HEK293 (cell line): ENCODE measurements at regions not wholly inside any gene's neighbourhood (a gene's known extent, or its start where the extent isn't known, plus 50 kb on each side); places are given as distances from the start of the nearest gene placed in this dataset.

Source experiments
- CTCF ChIA-PET: fragments of 350-600 bp; formaldehyde crosslinking; extraction: SDS; loops from one replicate; lab custom pipeline; 2021; ENCODE audit warnings: antibody characterized with exemption; lab: Yijun Ruan, JAX
- POLR2A ChIA-PET: fragments of 300-600 bp; formaldehyde crosslinking; extraction: SDS; loops from one replicate; lab custom pipeline; 2020; ENCODE audit warnings: antibody characterized with exemption, inconsistent platforms; lab: Yijun Ruan, JAX
- H3K27ac ChIP-seq: fragments of 200-500 bp; sonication (Bioruptor generic); 2 replicates; pipeline ENCODE4 v1.5.1; 2014; ENCODE audit warnings: low read depth, low read length, control low read depth, inconsistent platforms; ENCODE audit errors: extremely low read depth
- H3K36me3 ChIP-seq, 2 experiments: fragments of 200-500 bp in 1 of 2; sonication (Bioruptor generic) in 1 of 2; 1 replicate in 1 of 2; 2 replicates in 1 of 2; pipeline ENCODE4 v1.5.1; 2014 to 2017; ENCODE audit warnings: inconsistent platforms in 2 of 2, low read length in 2 of 2; ENCODE audit not compliant: control insufficient read depth in 2 of 2, insufficient read depth in 1 of 2
- H3K4me1 ChIP-seq: fragments of 200-500 bp; sonication (Bioruptor generic); 2 replicates; pipeline ENCODE4 v1.5.1; 2014; ENCODE audit warnings: mild to moderate bottlenecking, low read length, inconsistent platforms; ENCODE audit not compliant: control insufficient read depth, insufficient read depth
- H3K4me3 ChIP-seq: 2 replicates; pipeline ENCODE4 v1.5.1; 2011; ENCODE audit warnings: low read depth, mild to moderate bottlenecking, control low read depth, low read length, moderate library complexity
- H3K9me3 ChIP-seq: fragments of 200-500 bp; sonication (Bioruptor generic); 2 replicates; pipeline ENCODE4 v1.5.1; 2014; ENCODE audit warnings: low read depth, low read length, inconsistent platforms; ENCODE audit not compliant: control insufficient read depth, insufficient read depth
- KLF9 ChIP-seq: fragments of 450-650 bp; formaldehyde crosslinking; IDR thresholded peaks from 2 replicates; pipeline ENCODE4 v1.5.1; 2016; ENCODE audit warnings: missing biosample characterization, missing genetic modification characterization, low read depth
- YY2 ChIP-seq: fragments of 450-650 bp; formaldehyde crosslinking; IDR thresholded peaks from 2 replicates; pipeline ENCODE4 v1.5.1; 2016; ENCODE audit warnings: missing biosample characterization, missing genetic modification characterization
- ZBTB49 ChIP-seq: fragments of 450-650 bp; formaldehyde crosslinking; IDR thresholded peaks from 2 replicates; pipeline ENCODE4 v1.5.1; 2016; ENCODE audit warnings: missing biosample characterization, missing genetic modification characterization, low read depth
- ZFP41 ChIP-seq: fragments of 450-650 bp; formaldehyde crosslinking; IDR thresholded peaks from 2 replicates; pipeline ENCODE4 v1.5.1; 2016; ENCODE audit warnings: missing biosample characterization, missing genetic modification characterization, borderline replicate concordance
- ZNF132 ChIP-seq: fragments of 450-650 bp; formaldehyde crosslinking; IDR thresholded peaks from 2 replicates; pipeline ENCODE4 v1.5.1; 2017; ENCODE audit warnings: missing biosample characterization, missing genetic modification characterization, borderline replicate concordance
- ZNF184 ChIP-seq: fragments of 450-650 bp; IDR thresholded peaks from 2 replicates; pipeline ENCODE4 v1.5.1; 2018; ENCODE audit warnings: missing biosample characterization, mild to moderate bottlenecking, missing genetic modification characterization
- ZNF341 ChIP-seq: fragments of 450-650 bp; formaldehyde crosslinking; IDR thresholded peaks from 2 replicates; pipeline ENCODE4; 2016; ENCODE audit warnings: low read depth, missing biosample characterization, missing genetic modification characterization
- ZNF544 ChIP-seq: fragments of 450-650 bp; formaldehyde crosslinking; IDR thresholded peaks from 2 replicates; pipeline ENCODE4 v1.5.0; 2017; ENCODE audit warnings: missing biosample characterization, missing genetic modification characterization
- ZNF558 ChIP-seq: fragments of 450-650 bp; formaldehyde crosslinking; IDR thresholded peaks from 2 replicates; pipeline ENCODE4 v1.5.1; 2016; ENCODE audit warnings: missing biosample characterization, missing genetic modification characterization
- ZNF580 ChIP-seq: fragments of 450-650 bp; formaldehyde crosslinking; IDR thresholded peaks from 2 replicates; pipeline ENCODE4 v1.5.1; 2016; ENCODE audit warnings: missing biosample characterization, missing genetic modification characterization
- ZNF629 ChIP-seq: fragments of 450-650 bp; formaldehyde crosslinking; IDR thresholded peaks from 2 replicates; pipeline ENCODE4 v1.5.1; 2017; ENCODE audit warnings: missing biosample characterization, missing genetic modification characterization
- ZNF645 ChIP-seq: fragments of 450-650 bp; formaldehyde crosslinking; IDR thresholded peaks from 2 replicates; pipeline ENCODE4; 2016; ENCODE audit warnings: missing biosample characterization, missing genetic modification characterization
- ZNF670 ChIP-seq: fragments of 450-650 bp; formaldehyde crosslinking; IDR thresholded peaks from 2 replicates; pipeline ENCODE4 v1.5.1; 2016; ENCODE audit warnings: missing biosample characterization, missing genetic modification characterization, low read depth

GRCh38 chr3:152978152-152978551 is 143.2 kb downstream of the P2RY1 start:
- Histone ChIP-seq H3K27ac (no peak overlapping the region), H3K4me1 (no peaks in the 10 kb centered on the region), H3K36me3 (no peaks in the 10 kb centered on the region), H3K4me3 (no peak overlapping the region)
- CTCF ChIA-PET: no interaction called here
- TF ChIP-seq ZNF341 (tag by site-specific recombination) (no peak), ZNF544 (tag by site-specific recombination) (no peak), ZNF645 (no peak), ZNF629 (tag by site-specific recombination) (no peak), KLF9 (tag by site-specific recombination) (no peak), ZFP41 (tag by site-specific recombination) (no peak), ZNF670 (tag by site-specific recombination) (no peak)
- TF ChIP-seq, all 188 proteins: peak for 0
- no peaks in the 10 kb centered on the region for H3K9me3 ChIP-seq
- POLR2A ChIA-PET: no interaction called here

- Histone ChIP-seq H3K4me3 (no peak overlapping the region), H3K9me3 (no peaks in the 10 kb centered on the region), H3K27ac (no peak overlapping the region), H3K4me1 (no peaks in the 10 kb centered on the region), H3K36me3 (no peaks in the 10 kb centered on the region)
- ChIA-PET CTCF (interaction anchor here (0.6 to 0.7 kb wide), 2 partner anchors 9 to 60 kb away, joined by 3 to 4 read pairs; no protein-coding TSS in a partner anchor), POLR2A (no interaction called here)
- TF ChIP-seq ZNF184 (no peak), ZBTB49 (tag by site-specific recombination) (no peak)
These were observed 162.6 kb downstream of the P2RY1 start for GRCh38 chr3:152997526-152997925.

- CTCF ChIA-PET: interaction anchor here (0.5 kb wide), 1 partner anchor 527 kb away, joined by 3 read pairs; no protein-coding TSS in a partner anchor
- H3K9me3 ChIP-seq: no peaks in the 10 kb centered on the region
These were observed 163.4 kb upstream of the RAP2B start for GRCh38 chr3:152998591-152998990.

GRCh38 chr3:153000325-153000724 is 161.7 kb upstream of the RAP2B start:
- Histone ChIP-seq H3K4me3 (no peak overlapping the region), H3K27ac (no peak overlapping the region), H3K9me3 (no peaks in the 10 kb centered on the region), H3K4me1 (no peaks in the 10 kb centered on the region), H3K36me3 (no peaks in the 10 kb centered on the region)
- TF ChIP-seq ZNF132 (tag by site-specific recombination): no peak
- no peak for TF ChIP-seq YY2
- no peak for TF ChIP-seq ZNF580 (tag by site-specific recombination)
- POLR2A ChIA-PET: no interaction called here
- CTCF ChIA-PET: interaction anchor here (1.1 kb wide), 1 partner anchor 29 kb away, joined by 3 read pairs; no protein-coding TSS in a partner anchor

More at GRCh38 chr3:152998591-152998990, 163.4 kb upstream of the RAP2B start:
- H3K36me3 ChIP-seq: no peaks in the 10 kb centered on the region
- POLR2A ChIA-PET: no interaction called here
- no peak for TF ChIP-seq ZNF558 (tag by site-specific recombination)
- H3K4me1 ChIP-seq: no peaks in the 10 kb centered on the region
- H3K4me3 ChIP-seq: no peak overlapping the region
- H3K27ac ChIP-seq: no peak overlapping the region
